Right atrium auricular region (tissue), 2 donors: ENCODE measurements at regions not wholly inside any gene's neighbourhood (a gene's known extent, or its start where the extent isn't known, plus 50 kb on each side); places are given as distances from the start of the nearest gene placed in this dataset.

ENCODE experiments used
- DNase-seq: peaks from one replicate; pipeline ENCODE4 v3.0.0-alpha.2; 2019; ENCODE audit warnings: low spot score
- H3K27ac ChIP-seq, 2 donors: fragments of 200-600 bp; sonication (generic); 1 replicate in 1 of 2; 2 replicates in 1 of 2; pipeline ENCODE4 v1.5.1; 2016 to 2019
- H3K27me3 ChIP-seq, 2 donors: fragments of 200-600 bp; sonication (generic); one replicate each; pipeline versions ENCODE4 v1.5.1 to v1.6.0; 2017 to 2019
- H3K36me3 ChIP-seq: fragments of 200-600 bp; sonication (generic); one replicate; pipeline ENCODE4 v1.5.1; 2016
- H3K4me1 ChIP-seq, 2 donors: fragments of 200-600 bp; sonication (generic); one replicate each; pipeline versions ENCODE4 v1.5.1 to v1.6.0; 2017 to 2019
- H3K4me3 ChIP-seq, 2 donors: fragments of 200-600 bp; sonication (generic); 1 replicate in 1 of 2; 2 replicates in 1 of 2; pipeline ENCODE4 v1.5.1; 2017 to 2019; ENCODE audit warnings: mild to moderate bottlenecking in 1 of 2, moderate library complexity in 1 of 2
- H3K9me3 ChIP-seq, 2 donors: fragments of 200-600 bp; sonication (generic); one replicate each; pipeline ENCODE4 v1.5.1; 2019
- CTCF ChIP-seq, 2 donors: fragments of 200-600 bp; sonication (generic); IDR thresholded peaks; one replicate each; pipeline ENCODE4 v1.5.1; 2019; ENCODE audit warnings: antibody characterized with exemption in 2 of 2

DNA sequence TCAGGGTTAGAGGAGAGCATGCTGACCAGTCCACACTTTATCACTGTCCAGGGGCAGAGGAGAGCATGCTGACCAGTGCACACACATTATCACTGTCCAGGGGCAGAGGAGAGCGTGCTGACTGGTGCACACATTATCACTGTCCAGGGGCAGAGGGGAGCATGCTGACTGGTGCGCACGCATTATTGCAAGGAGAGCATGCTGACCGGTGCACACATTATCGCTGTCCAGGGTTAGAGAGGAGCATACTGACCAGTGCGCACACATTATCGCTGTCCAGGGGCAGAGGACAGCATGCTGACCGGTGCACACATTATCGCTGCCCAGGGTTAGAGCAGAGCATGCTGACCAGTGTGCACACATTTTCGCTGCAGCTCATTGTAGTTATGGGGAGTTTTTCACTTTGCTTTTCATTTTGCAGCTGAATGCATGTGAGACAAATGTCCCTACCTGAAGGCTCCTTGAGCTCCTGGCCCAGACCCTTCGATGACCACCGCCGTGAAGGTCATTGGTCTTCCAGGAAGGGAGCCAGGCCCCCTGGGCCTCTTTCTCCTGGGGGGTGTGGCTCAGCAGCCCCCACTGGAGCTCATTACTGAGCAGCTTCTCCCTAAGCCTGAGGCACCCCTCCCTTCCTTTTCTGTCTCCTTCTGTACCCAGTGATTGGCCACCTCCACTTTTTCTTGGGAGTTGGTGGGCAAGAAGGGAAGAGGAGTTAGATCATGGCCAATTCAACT lies 178.8 kb upstream of the AFDN start:
- Histone ChIP-seq H3K4me3 (no peak overlapping the region), H3K9me3 (no peaks in the 10 kb centered on the region), H3K36me3 (no peaks in the 10 kb centered on the region), H3K27ac (no peak overlapping the region), H3K4me1 (peaks cover 0 to 9% of the 10 kb centered on the region in 2 donors), H3K27me3 (no peaks in the 10 kb centered on the region)
- DNase-seq: no peak
- TF ChIP-seq CTCF (IDR thresholded peaks at IDR 0.05): no peak

GRCh38 chr6:167648501-167649278 lies 178.0 kb upstream of the AFDN start:
- H3K9me3 ChIP-seq: no peaks in the 10 kb centered on the region
- no peaks in the 10 kb centered on the region for H3K36me3 ChIP-seq
- H3K4me3 ChIP-seq: no peak overlapping the region
- DNase-seq: no peak
- peaks cover 0 to 9% of the 10 kb centered on the region in 2 donors for H3K4me1 ChIP-seq
- no peak for TF ChIP-seq CTCF (IDR thresholded peaks at IDR 0.05)
- no peak overlapping the region for H3K27ac ChIP-seq
- H3K27me3 ChIP-seq: no peaks in the 10 kb centered on the region

GRCh38 chr6:167649476-167649875 lies 177.2 kb upstream of the AFDN start:
- Histone ChIP-seq H3K27ac (no peak overlapping the region), H3K4me3 (no peak overlapping the region), H3K36me3 (no peaks in the 10 kb centered on the region), H3K9me3 (no peaks in the 10 kb centered on the region), H3K4me1 (peaks cover 0 to 9% of the 10 kb centered on the region in 2 donors), H3K27me3 (no peaks in the 10 kb centered on the region)
- DNase-seq: no peak
- no peak for TF ChIP-seq CTCF (IDR thresholded peaks at IDR 0.05)

DNA sequence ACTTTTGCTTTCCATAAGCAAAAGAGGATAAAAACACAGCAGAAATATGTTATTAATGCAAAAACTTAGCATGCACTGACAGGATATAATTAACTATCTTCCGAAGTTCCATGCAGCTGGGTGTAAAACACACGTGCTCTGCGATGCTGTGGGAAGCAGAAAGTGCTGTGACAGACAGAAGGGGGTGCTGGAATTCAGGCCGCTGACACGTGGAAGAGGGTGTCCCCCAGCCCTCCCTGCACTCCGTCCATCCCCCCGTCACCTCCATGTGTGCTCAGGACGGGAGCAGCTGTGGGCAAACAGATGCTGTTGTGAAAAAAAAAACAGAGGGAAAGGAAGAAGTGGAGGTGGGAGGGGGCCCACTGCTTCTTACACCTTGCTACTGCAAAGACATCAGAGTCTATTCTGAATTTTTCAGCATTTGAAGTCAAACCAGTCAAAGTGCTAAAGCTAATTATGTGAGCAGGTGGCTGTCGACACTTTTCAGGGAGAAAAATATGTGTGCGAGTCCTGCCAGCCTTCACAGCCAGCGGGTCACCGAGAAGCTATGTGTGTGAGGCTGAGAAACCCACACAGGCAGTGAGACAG lies 175.9 kb upstream of the AFDN start:
- H3K36me3 ChIP-seq: no peaks in the 10 kb centered on the region
- H3K4me3 ChIP-seq: no peak overlapping the region
- TF ChIP-seq CTCF (IDR thresholded peaks at IDR 0.05): no peak
- H3K4me1 ChIP-seq: peaks cover 0 to 9% of the 10 kb centered on the region in 2 donors
- DNase-seq: no peak
- no peak overlapping the region for H3K27ac ChIP-seq
- H3K9me3 ChIP-seq: no peaks in the 10 kb centered on the region
- no peaks in the 10 kb centered on the region for H3K27me3 ChIP-seq

DNA sequence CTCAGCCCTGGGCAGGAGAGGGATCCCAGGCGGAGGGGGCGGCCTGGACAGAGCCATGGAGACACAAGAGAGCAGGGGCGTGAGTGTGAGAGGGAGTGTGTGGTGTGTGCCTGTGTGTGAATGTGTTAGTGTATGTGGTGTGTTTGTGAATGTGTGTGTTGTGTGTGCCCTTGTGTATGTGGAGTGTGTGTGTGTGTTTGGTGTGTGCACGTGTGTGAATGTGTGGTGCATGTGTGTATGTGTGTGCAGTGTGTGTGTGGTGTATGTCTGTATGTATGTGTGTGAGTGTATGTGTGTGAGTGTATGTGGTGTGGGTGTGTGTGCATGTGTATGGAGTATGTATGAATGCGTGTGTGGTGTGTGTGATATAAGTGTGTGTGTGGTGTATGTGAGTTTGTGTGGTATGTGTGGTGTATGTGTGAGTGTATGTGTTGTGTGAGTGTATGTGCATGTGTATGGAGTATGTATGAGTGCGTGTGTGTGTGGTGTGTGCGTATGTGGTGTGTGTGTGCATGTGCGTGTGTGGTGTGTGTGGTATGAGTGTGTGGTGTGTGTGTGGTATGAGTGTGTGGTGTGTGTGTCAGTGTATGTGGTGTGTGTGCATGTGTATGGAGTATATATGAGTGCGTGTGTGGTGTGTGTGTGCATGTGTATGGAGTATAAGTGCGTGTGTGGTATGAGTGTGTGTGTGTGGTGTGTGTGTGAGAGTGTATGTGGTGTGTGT lies 175.2 kb upstream of the AFDN start:
- H3K36me3 ChIP-seq: no peaks in the 10 kb centered on the region
- H3K9me3 ChIP-seq: no peaks in the 10 kb centered on the region
- H3K4me3 ChIP-seq: no peak overlapping the region
- peaks cover 0 to 9% of the 10 kb centered on the region in 2 donors for H3K4me1 ChIP-seq
- no peaks in the 10 kb centered on the region for H3K27me3 ChIP-seq
- DNase-seq: no peak
- no peak overlapping the region for H3K27ac ChIP-seq
- TF ChIP-seq CTCF (IDR thresholded peaks at IDR 0.05): no peak
